ENCODE measurements at regions not wholly inside any gene's neighbourhood (a gene's known extent, or its start where the extent isn't known, plus 50 kb on each side); places are given as distances from the start of the nearest gene placed in this dataset.

DNA sequence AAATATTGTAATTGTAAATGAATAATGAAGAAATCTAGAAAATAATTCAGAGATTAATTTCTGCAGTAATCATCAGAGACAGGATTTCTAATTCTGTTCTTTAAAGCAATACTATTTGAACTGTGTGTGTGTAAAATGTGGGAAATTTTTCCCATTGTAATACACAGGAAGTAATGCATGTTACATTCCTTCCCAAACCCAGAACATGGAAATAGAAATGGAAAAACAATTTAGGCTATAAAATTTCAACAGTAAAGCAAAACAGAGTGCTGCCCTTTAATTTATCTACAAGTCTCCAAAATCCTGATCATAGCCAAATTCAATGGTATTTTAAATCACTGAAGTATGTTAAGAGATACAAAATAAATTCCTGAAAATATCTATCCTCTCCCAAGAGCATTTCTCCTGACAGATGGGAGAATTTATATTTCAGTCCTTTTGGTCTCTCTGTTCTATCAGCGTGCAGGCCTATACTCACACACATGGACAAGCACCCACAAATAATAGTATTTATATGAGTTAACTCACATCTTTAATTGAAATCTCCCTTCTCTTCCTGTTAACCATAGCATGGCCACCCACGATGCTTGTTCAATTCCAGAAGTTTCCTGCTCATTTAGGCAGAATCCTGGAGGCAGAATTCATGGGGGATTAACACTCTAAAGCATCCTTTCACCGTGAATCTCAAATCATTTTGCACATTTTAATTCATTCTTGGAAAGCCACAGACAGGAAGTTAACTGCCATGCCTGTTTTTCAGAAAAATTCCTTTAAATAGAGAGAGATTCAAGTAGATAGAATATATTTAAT, 1465.4 kb upstream of the FLRT2 start:
- no peak overlapping the region for H2AFZ ChIP-seq (ENCODE audit: low read depth, low read length)
- no peak overlapping the region for H3K9ac ChIP-seq (ENCODE audit: low read length)
- no peaks in the 10 kb centered on the region for H3K9me2 ChIP-seq (ENCODE audit: insufficient read depth, low read length)
- no peaks in the 10 kb centered on the region for H3K79me2 ChIP-seq (replicated peaks; ENCODE audit: insufficient read depth, low read length)
- no peaks in the 10 kb centered on the region for H4K20me1 ChIP-seq (ENCODE audit: insufficient read depth)
- no peak overlapping the region for H3K27ac ChIP-seq (ENCODE audit: low read length)
- H3K4me3 ChIP-seq (ENCODE audit: low read length), result no peak overlapping the region
- no peaks in the 10 kb centered on the region for H3K27me3 ChIP-seq (ENCODE audit: insufficient read depth, low read depth, low read length)
- TF ChIP-seq POLR2AphosphoS5 (IDR thresholded peaks at IDR 0.05), result no peak
- TF ChIP-seq, protein P1, sequence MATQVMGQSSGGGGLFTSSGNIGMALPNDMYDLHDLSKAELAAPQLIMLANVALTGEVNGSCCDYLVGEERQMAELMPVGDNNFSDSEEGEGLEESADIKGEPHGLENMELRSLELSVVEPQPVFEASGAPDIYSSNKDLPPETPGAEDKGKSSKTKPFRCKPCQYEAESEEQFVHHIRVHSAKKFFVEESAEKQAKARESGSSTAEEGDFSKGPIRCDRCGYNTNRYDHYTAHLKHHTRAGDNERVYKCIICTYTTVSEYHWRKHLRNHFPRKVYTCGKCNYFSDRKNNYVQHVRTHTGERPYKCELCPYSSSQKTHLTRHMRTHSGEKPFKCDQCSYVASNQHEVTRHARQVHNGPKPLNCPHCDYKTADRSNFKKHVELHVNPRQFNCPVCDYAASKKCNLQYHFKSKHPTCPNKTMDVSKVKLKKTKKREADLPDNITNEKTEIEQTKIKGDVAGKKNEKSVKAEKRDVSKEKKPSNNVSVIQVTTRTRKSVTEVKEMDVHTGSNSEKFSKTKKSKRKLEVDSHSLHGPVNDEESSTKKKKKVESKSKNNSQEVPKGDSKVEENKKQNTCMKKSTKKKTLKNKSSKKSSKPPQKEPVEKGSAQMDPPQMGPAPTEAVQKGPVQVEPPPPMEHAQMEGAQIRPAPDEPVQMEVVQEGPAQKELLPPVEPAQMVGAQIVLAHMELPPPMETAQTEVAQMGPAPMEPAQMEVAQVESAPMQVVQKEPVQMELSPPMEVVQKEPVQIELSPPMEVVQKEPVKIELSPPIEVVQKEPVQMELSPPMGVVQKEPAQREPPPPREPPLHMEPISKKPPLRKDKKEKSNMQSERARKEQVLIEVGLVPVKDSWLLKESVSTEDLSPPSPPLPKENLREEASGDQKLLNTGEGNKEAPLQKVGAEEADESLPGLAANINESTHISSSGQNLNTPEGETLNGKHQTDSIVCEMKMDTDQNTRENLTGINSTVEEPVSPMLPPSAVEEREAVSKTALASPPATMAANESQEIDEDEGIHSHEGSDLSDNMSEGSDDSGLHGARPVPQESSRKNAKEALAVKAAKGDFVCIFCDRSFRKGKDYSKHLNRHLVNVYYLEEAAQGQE (IDR thresholded peaks at IDR 0.05; ENCODE audit: borderline replicate concordance), result no peak
- no peak for TF ChIP-seq SMC3 (conservative IDR thresholded peaks at IDR 0.05; ENCODE audit: poor library complexity)
- TF ChIP-seq RAD21 (conservative IDR thresholded peaks at IDR 0.05), result no peak
- no peak for TF ChIP-seq EP300 (conservative IDR thresholded peaks at IDR 0.05; ENCODE audit: poor library complexity, severe bottlenecking)
- TF ChIP-seq MXI1 (conservative IDR thresholded peaks at IDR 0.05; ENCODE audit: poor library complexity, severe bottlenecking), result no peak
- no peak for TF ChIP-seq EZH2 (IDR thresholded peaks at IDR 0.05; ENCODE audit: borderline replicate concordance, insufficient read depth, low read length, poor library complexity, severe bottlenecking)
- TF ChIP-seq TAF1 (IDR thresholded peaks at IDR 0.05; ENCODE audit: low read depth), result no peak
- TF ChIP-seq, protein P2, sequence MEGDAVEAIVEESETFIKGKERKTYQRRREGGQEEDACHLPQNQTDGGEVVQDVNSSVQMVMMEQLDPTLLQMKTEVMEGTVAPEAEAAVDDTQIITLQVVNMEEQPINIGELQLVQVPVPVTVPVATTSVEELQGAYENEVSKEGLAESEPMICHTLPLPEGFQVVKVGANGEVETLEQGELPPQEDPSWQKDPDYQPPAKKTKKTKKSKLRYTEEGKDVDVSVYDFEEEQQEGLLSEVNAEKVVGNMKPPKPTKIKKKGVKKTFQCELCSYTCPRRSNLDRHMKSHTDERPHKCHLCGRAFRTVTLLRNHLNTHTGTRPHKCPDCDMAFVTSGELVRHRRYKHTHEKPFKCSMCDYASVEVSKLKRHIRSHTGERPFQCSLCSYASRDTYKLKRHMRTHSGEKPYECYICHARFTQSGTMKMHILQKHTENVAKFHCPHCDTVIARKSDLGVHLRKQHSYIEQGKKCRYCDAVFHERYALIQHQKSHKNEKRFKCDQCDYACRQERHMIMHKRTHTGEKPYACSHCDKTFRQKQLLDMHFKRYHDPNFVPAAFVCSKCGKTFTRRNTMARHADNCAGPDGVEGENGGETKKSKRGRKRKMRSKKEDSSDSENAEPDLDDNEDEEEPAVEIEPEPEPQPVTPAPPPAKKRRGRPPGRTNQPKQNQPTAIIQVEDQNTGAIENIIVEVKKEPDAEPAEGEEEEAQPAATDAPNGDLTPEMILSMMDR (IDR thresholded peaks at IDR 0.05; ENCODE audit: poor library complexity, severe bottlenecking), result no peak
- no peaks in the 10 kb centered on the region for H3K36me3 ChIP-seq (ENCODE audit: insufficient read depth, low read length)
- no peak overlapping the region for H3K4me2 ChIP-seq (ENCODE audit: low read length)
- H3F3A ChIP-seq (ENCODE audit: insufficient read depth, low read length, poor library complexity, severe bottlenecking), result no peaks in the 10 kb centered on the region
- no peaks in the 10 kb centered on the region for H3K9me3 ChIP-seq (ENCODE audit: low read length)

DNA sequence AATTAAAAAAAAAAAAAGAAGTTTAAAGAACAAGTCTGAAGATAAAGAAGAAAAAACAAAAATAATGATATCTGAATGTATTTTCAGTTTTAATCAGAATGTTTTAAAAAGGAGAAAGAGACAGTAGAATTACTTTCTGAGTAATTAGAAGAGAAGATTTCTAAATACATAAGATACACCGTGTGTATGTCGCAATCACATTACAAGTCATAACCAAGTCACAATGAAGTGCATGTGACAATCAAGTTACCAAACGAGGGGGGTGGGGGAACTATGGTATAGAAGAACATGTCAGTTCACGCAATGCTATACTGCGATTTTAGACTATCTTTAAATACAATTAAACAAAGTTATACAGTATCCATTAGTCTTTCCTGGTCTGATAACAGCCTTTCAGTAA, 1464.1 kb upstream of the FLRT2 start:
- Histone ChIP-seq H4K20me1 (ENCODE audit: insufficient read depth) (no peaks in the 10 kb centered on the region), H3F3A (ENCODE audit: insufficient read depth, low read length, poor library complexity, severe bottlenecking) (no peaks in the 10 kb centered on the region), H3K4me3 (ENCODE audit: low read length) (no peak overlapping the region), H3K9ac (ENCODE audit: low read length) (no peak overlapping the region), H3K9me2 (ENCODE audit: insufficient read depth, low read length) (no peaks in the 10 kb centered on the region), H3K4me2 (ENCODE audit: low read length) (no peak overlapping the region), H3K36me3 (ENCODE audit: insufficient read depth, low read length) (no peaks in the 10 kb centered on the region), H3K27me3 (ENCODE audit: insufficient read depth, low read depth, low read length) (no peaks in the 10 kb centered on the region), H3K9me3 (ENCODE audit: low read length) (no peaks in the 10 kb centered on the region), H2AFZ (ENCODE audit: low read depth, low read length) (no peak overlapping the region), H3K79me2 (replicated peaks; ENCODE audit: insufficient read depth, low read length) (no peaks in the 10 kb centered on the region), H3K27ac (ENCODE audit: low read length) (no peak overlapping the region)
- TF ChIP-seq SMC3 (conservative IDR thresholded peaks at IDR 0.05; ENCODE audit: poor library complexity), result no peak
- no peak for TF ChIP-seq EP300 (conservative IDR thresholded peaks at IDR 0.05; ENCODE audit: poor library complexity, severe bottlenecking)
- TF ChIP-seq, protein P2 (IDR thresholded peaks at IDR 0.05; ENCODE audit: poor library complexity, severe bottlenecking), result no peak
- TF ChIP-seq POLR2AphosphoS5 (IDR thresholded peaks at IDR 0.05), result no peak
- no peak for TF ChIP-seq EZH2 (IDR thresholded peaks at IDR 0.05; ENCODE audit: borderline replicate concordance, insufficient read depth, low read length, poor library complexity, severe bottlenecking)
- TF ChIP-seq, protein P1 (IDR thresholded peaks at IDR 0.05; ENCODE audit: borderline replicate concordance), result no peak
- no peak for TF ChIP-seq MXI1 (conservative IDR thresholded peaks at IDR 0.05; ENCODE audit: poor library complexity, severe bottlenecking)
- no peak for TF ChIP-seq TAF1 (IDR thresholded peaks at IDR 0.05; ENCODE audit: low read depth)
